ENCODE measurements at regions not wholly inside any gene's neighbourhood (a gene's known extent, or its start where the extent isn't known, plus 50 kb on each side); places are given as distances from the start of the nearest gene placed in this dataset.

- DNase-seq (ENCODE audit: extremely low read depth, low read depth, low spot score): no peak
These were observed 125.1 kb upstream of the ITGA4 start for GRCh38 chr2:181332044-181332605.

DNA sequence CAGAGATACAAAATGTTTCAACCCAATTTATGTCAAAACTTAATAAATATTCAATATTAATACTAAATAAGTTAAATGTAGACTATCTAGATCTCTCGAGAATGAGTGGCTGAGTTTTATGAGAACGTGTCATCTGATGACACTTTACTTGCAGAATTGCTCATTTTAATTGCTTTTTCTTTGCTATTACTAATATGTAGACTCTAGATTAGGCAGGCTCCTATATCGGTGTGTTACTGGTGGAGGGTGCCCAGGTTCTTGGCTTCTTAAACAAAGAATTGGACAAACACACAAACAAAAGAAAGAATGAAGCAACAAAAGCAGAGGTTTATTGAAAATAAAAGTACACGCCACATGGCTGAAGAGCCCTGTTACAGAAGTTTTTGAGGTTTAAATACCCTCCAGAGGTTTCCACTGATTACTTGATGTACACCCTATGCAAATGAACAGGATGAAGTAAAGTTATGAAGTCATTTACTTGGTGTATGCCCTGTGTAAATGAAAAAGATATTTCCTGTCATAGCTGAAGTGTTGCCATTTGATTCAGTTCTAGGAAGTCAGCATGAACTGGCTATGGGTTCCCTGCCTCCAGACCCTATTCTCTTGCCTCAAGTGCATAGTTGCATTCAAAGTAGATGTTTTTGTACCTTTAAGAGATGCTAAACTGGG, 122.9 kb upstream of the ITGA4 start:
- DNase-seq (ENCODE audit: extremely low read depth, low read depth, low spot score): no peak

DNA sequence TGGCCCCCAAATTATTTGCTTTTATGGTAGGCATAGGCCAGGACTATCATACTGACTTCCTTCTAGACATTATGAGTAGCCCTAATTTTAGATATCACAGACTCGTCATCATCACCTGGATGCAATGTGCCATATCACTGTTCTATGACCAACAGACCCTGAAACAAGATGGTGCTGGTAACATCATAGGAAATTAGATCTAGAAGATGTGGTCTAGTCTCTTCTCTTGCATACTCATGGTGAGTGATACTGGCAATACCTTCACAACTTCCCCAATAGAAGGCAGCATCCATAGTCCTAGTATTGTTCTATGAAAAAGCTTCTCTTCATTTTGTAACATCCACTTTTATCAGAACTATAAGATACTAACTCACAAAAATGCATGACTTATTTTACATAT, 116.3 kb upstream of the ITGA4 start:
- no peak for DNase-seq (ENCODE audit: extremely low read depth, low read depth, low spot score)

GRCh38 chr2:181341855-181342600, 115.2 kb upstream of the ITGA4 start:
- no peak for DNase-seq (ENCODE audit: extremely low read depth, low read depth, low spot score)

- DNase-seq (ENCODE audit: extremely low read depth, low read depth, low spot score): no peak
These were observed 108.9 kb upstream of the ITGA4 start for GRCh38 chr2:181348107-181348837.

- DNase-seq (ENCODE audit: extremely low read depth, low read depth, low spot score): no peak
These were observed 105.0 kb upstream of the ITGA4 start for GRCh38 chr2:181352158-181352557.

GRCh38 chr2:181354626-181355025, 102.6 kb upstream of the ITGA4 start:
- DNase-seq (ENCODE audit: extremely low read depth, low read depth, low spot score): no peak

- no peak for DNase-seq (ENCODE audit: extremely low read depth, low read depth, low spot score)
These were observed 100.6 kb upstream of the ITGA4 start for GRCh38 chr2:181356526-181357130.

DNA sequence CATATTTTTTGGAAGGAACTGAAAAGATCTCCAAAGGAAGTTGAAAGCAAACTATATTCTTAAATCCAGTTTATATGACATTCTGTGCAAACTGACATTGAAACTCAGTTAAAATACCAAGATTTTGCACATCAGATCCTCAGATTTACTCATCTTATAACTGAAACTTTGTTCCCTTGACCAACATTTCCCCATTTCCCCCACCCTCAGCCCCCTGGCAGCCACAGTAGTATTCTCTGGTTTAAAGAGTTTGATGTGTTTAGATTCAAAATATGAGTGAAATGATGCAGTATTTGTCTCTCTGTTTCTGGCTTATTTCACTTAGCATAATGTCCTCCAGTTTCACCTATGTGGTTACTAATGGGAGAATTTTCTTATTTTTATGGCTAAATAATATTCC, 99.2 kb upstream of the ITGA4 start:
- no peak for DNase-seq (ENCODE audit: extremely low read depth, low read depth, low spot score)

- no peak for DNase-seq (ENCODE audit: extremely low read depth, low read depth, low spot score)
These were observed 94.6 kb upstream of the ITGA4 start for GRCh38 chr2:181362561-181362960.

- no peak for DNase-seq (ENCODE audit: extremely low read depth, low read depth, low spot score)
These were observed 94.0 kb upstream of the ITGA4 start for GRCh38 chr2:181363164-181363563.

GRCh38 chr2:181364492-181365170, 92.6 kb upstream of the ITGA4 start:
- DNase-seq (ENCODE audit: extremely low read depth, low read depth, low spot score): no peak

GRCh38 chr2:181366675-181367175, 90.5 kb upstream of the ITGA4 start:
- DNase-seq (ENCODE audit: extremely low read depth, low read depth, low spot score): no peak

- no peak for DNase-seq (ENCODE audit: extremely low read depth, low read depth, low spot score)
These were observed 89.8 kb upstream of the ITGA4 start for GRCh38 chr2:181367411-181367810.

GRCh38 chr2:181367906-181368435, 89.2 kb upstream of the ITGA4 start:
- DNase-seq (ENCODE audit: extremely low read depth, low read depth, low spot score): no peak

DNA sequence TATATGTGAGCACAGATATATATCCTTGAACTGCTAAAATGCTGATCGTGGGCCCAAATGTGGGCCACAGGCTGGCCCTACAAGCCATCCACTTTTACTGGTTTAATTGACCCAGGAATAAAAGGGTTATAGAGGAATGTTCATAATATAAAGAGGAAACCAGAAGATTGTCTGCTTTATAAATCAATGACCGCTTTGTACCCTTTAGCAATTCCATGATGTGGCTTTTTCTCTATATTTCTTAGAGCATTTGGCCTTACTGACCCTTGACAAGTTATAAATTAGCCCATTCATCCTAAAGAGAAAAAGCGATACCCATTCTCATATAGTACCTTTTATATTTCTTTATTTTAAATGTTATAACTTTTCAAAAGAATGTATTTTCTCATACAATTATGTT, 87.1 kb upstream of the ITGA4 start:
- no peak for DNase-seq (ENCODE audit: extremely low read depth, low read depth, low spot score)

DNA sequence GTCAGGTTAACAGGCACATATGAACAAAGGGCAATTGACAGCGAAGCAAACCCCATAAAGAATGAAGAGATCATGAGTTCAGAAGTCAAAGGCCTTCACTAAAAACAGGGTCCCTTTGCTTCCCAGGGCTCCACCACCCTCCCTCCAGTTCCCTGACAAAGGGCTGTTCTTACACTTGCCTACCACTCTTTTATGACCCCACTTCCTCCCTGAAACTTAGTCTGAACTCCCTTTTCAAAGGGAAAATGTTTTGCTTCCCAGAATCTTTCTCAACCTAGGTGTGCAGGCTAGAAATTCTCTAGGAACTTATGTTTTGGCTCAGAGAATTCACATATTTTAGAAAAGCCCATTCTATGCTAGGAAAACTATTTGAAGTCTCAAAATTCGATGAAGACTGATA, 86.0 kb upstream of the ITGA4 start:
- no peak for DNase-seq (ENCODE audit: extremely low read depth, low read depth, low spot score)

GRCh38 chr2:181371782-181372645, 85.2 kb upstream of the ITGA4 start:
- peak; percentile 20 for DNase-seq (ENCODE audit: extremely low read depth, low read depth, low spot score)

GRCh38 chr2:181372646-181373040, 84.5 kb upstream of the ITGA4 start:
- no peak for DNase-seq (ENCODE audit: extremely low read depth, low read depth, low spot score)

Data from glomerular endothelial cell (primary cell).